ENCODE measurements at regions not wholly inside any gene's neighbourhood (a gene's known extent, or its start where the extent isn't known, plus 50 kb on each side); places are given as distances from the start of the nearest gene placed in this dataset.
"Not testable (repeated sequence)": the region's sequence is repeated elsewhere in the genome, so short reads cannot be mapped to it uniquely, and the experiment has no call there.

- WGBS (ENCODE audit: insufficient coverage), result no CpG with 5 or more reads among the region's 1 CpG
Measured at GRCh38 chr16:18092605-18093004, 243.9 kb downstream of the NPIPA8 start.

GRCh38 chr16:18080658-18081363, 255.7 kb downstream of the NPIPA8 start:
- H3K36me3 ChIP-seq (ENCODE audit: control insufficient read depth in 4 of 4, insufficient read depth in 4 of 4, low read length in 3 of 4); H3K27me3 ChIP-seq (replicated peaks in 2 of 5; ENCODE audit: control insufficient read depth in 4 of 5, insufficient read depth in 5 of 5, low read length in 4 of 5); H3K9me3 ChIP-seq (ENCODE audit: control extremely low read depth in 1 of 5, control insufficient read depth in 4 of 5, insufficient read depth in 2 of 5, low read depth in 1 of 5, low read length in 4 of 5); CTCF ChIA-PET; DNase-seq; H3K4me1 ChIP-seq (ENCODE audit: control extremely low read depth in 1 of 4, control insufficient read depth in 4 of 4, insufficient read depth in 4 of 4, low read length in 3 of 4); H3K27ac ChIP-seq (ENCODE audit: insufficient read depth in 1 of 2, low read depth in 1 of 2, low read length in 2 of 2, poor library complexity in 1 of 2, severe bottlenecking in 2 of 2); POLR2A ChIA-PET; H3K4me3 ChIP-seq (ENCODE audit: control insufficient read depth in 1 of 7, extremely low read depth in 1 of 7, insufficient read depth in 4 of 7, low read depth in 2 of 7, low read length in 6 of 7): not testable (repeated sequence)
- WGBS (ENCODE audit: insufficient coverage), result 100% methylated on average over 1 of the region's 2 CpGs

More at GRCh38 chr16:18092605-18093004, 243.9 kb downstream of the NPIPA8 start:
- DNase-seq; CTCF ChIA-PET; H3K27ac ChIP-seq (ENCODE audit: insufficient read depth in 1 of 2, low read depth in 1 of 2, low read length in 2 of 2, poor library complexity in 1 of 2, severe bottlenecking in 2 of 2); H3K9me3 ChIP-seq (ENCODE audit: control extremely low read depth in 1 of 5, control insufficient read depth in 4 of 5, insufficient read depth in 2 of 5, low read depth in 1 of 5, low read length in 4 of 5); H3K27me3 ChIP-seq (replicated peaks in 2 of 5; ENCODE audit: control insufficient read depth in 4 of 5, insufficient read depth in 5 of 5, low read length in 4 of 5); H3K4me1 ChIP-seq (ENCODE audit: control extremely low read depth in 1 of 4, control insufficient read depth in 4 of 4, insufficient read depth in 4 of 4, low read length in 3 of 4); H3K36me3 ChIP-seq (ENCODE audit: control insufficient read depth in 4 of 4, insufficient read depth in 4 of 4, low read length in 3 of 4); POLR2A ChIA-PET; H3K4me3 ChIP-seq (ENCODE audit: control insufficient read depth in 1 of 7, extremely low read depth in 1 of 7, insufficient read depth in 4 of 7, low read depth in 2 of 7, low read length in 6 of 7): not testable (repeated sequence)

- CTCF ChIA-PET; POLR2A ChIA-PET; H3K4me3 ChIP-seq (ENCODE audit: control insufficient read depth in 1 of 7, extremely low read depth in 1 of 7, insufficient read depth in 4 of 7, low read depth in 2 of 7, low read length in 6 of 7); H3K27ac ChIP-seq (ENCODE audit: insufficient read depth in 1 of 2, low read depth in 1 of 2, low read length in 2 of 2, poor library complexity in 1 of 2, severe bottlenecking in 2 of 2); H3K4me1 ChIP-seq (ENCODE audit: control extremely low read depth in 1 of 4, control insufficient read depth in 4 of 4, insufficient read depth in 4 of 4, low read length in 3 of 4); H3K9me3 ChIP-seq (ENCODE audit: control extremely low read depth in 1 of 5, control insufficient read depth in 4 of 5, insufficient read depth in 2 of 5, low read depth in 1 of 5, low read length in 4 of 5); H3K36me3 ChIP-seq (ENCODE audit: control insufficient read depth in 4 of 4, insufficient read depth in 4 of 4, low read length in 3 of 4); DNase-seq; H3K27me3 ChIP-seq (replicated peaks in 2 of 5; ENCODE audit: control insufficient read depth in 4 of 5, insufficient read depth in 5 of 5, low read length in 4 of 5): not testable (repeated sequence)
Measured at GRCh38 chr16:18077910-18078309, 258.6 kb downstream of the NPIPA8 start.

GRCh38 chr16:18072161-18072560, 264.4 kb downstream of the NPIPA8 start:
- Histone ChIP-seq H3K4me3 (ENCODE audit: control insufficient read depth in 1 of 7, extremely low read depth in 1 of 7, insufficient read depth in 4 of 7, low read depth in 2 of 7, low read length in 6 of 7) (no peak overlapping the region), H3K9me3 (ENCODE audit: control extremely low read depth in 1 of 5, control insufficient read depth in 4 of 5, insufficient read depth in 2 of 5, low read depth in 1 of 5, low read length in 4 of 5) (peaks cover 0 to 2% (median 0%) of the 10 kb centered on the region in 5 experiments), H3K4me1 (ENCODE audit: control extremely low read depth in 1 of 4, control insufficient read depth in 4 of 4, insufficient read depth in 4 of 4, low read length in 3 of 4) (no peaks in the 10 kb centered on the region), H3K27ac (ENCODE audit: insufficient read depth in 1 of 2, low read depth in 1 of 2, low read length in 2 of 2, poor library complexity in 1 of 2, severe bottlenecking in 2 of 2) (no peak overlapping the region), H3K36me3 (ENCODE audit: control insufficient read depth in 4 of 4, insufficient read depth in 4 of 4, low read length in 3 of 4) (no peaks in the 10 kb centered on the region), H3K27me3 (replicated peaks in 2 of 5; ENCODE audit: control insufficient read depth in 4 of 5, insufficient read depth in 5 of 5, low read length in 4 of 5) (no peaks in the 10 kb centered on the region)
- POLR2A ChIA-PET, result no interaction called here
- CTCF ChIA-PET, result no interaction called here
- no peak for DNase-seq
- no CpG with 5 or more reads among the region's 1 CpG for WGBS (ENCODE audit: insufficient coverage)

GRCh38 chr16:18069683-18070082, 266.9 kb downstream of the NPIPA8 start:
- POLR2A ChIA-PET, result no interaction called here
- Histone ChIP-seq H3K4me1 (ENCODE audit: control extremely low read depth in 1 of 4, control insufficient read depth in 4 of 4, insufficient read depth in 4 of 4, low read length in 3 of 4) (no peaks in the 10 kb centered on the region), H3K27me3 (replicated peaks in 2 of 5; ENCODE audit: control insufficient read depth in 4 of 5, insufficient read depth in 5 of 5, low read length in 4 of 5) (no peaks in the 10 kb centered on the region), H3K27ac (ENCODE audit: insufficient read depth in 1 of 2, low read depth in 1 of 2, low read length in 2 of 2, poor library complexity in 1 of 2, severe bottlenecking in 2 of 2) (no peak overlapping the region), H3K9me3 (ENCODE audit: control extremely low read depth in 1 of 5, control insufficient read depth in 4 of 5, insufficient read depth in 2 of 5, low read depth in 1 of 5, low read length in 4 of 5) (peaks cover 0 to 3% (median 0%) of the 10 kb centered on the region in 5 experiments), H3K4me3 (ENCODE audit: control insufficient read depth in 1 of 7, extremely low read depth in 1 of 7, insufficient read depth in 4 of 7, low read depth in 2 of 7, low read length in 6 of 7) (no peak overlapping the region), H3K36me3 (ENCODE audit: control insufficient read depth in 4 of 4, insufficient read depth in 4 of 4, low read length in 3 of 4) (no peaks in the 10 kb centered on the region)
- CTCF ChIA-PET, result no interaction called here
- no peak for DNase-seq

- Histone ChIP-seq H3K4me3 (ENCODE audit: control insufficient read depth in 1 of 7, extremely low read depth in 1 of 7, insufficient read depth in 4 of 7, low read depth in 2 of 7, low read length in 6 of 7) (no peak overlapping the region), H3K27me3 (replicated peaks in 2 of 5; ENCODE audit: control insufficient read depth in 4 of 5, insufficient read depth in 5 of 5, low read length in 4 of 5) (peaks cover 0 to 4% (median 0%) of the 10 kb centered on the region in 5 experiments), H3K9me3 (ENCODE audit: control extremely low read depth in 1 of 5, control insufficient read depth in 4 of 5, insufficient read depth in 2 of 5, low read depth in 1 of 5, low read length in 4 of 5) (peaks cover 0 to 3% (median 0%) of the 10 kb centered on the region in 5 experiments), H3K27ac (ENCODE audit: insufficient read depth in 1 of 2, low read depth in 1 of 2, low read length in 2 of 2, poor library complexity in 1 of 2, severe bottlenecking in 2 of 2) (no peak overlapping the region), H3K36me3 (ENCODE audit: control insufficient read depth in 4 of 4, insufficient read depth in 4 of 4, low read length in 3 of 4) (no peaks in the 10 kb centered on the region), H3K4me1 (ENCODE audit: control extremely low read depth in 1 of 4, control insufficient read depth in 4 of 4, insufficient read depth in 4 of 4, low read length in 3 of 4) (no peaks in the 10 kb centered on the region)
- DNase-seq, result no peak
- ChIA-PET CTCF (no interaction called here), POLR2A (no interaction called here)
Measured at GRCh38 chr16:18068477-18068876, 268.1 kb downstream of the NPIPA8 start.

GRCh38 chr16:18062713-18063112, 273.8 kb downstream of the NPIPA8 start:
- H3K4me3 ChIP-seq (ENCODE audit: control insufficient read depth in 1 of 7, extremely low read depth in 1 of 7, insufficient read depth in 4 of 7, low read depth in 2 of 7, low read length in 6 of 7), result no peak overlapping the region
- H3K27me3 ChIP-seq (replicated peaks in 2 of 5; ENCODE audit: control insufficient read depth in 4 of 5, insufficient read depth in 5 of 5, low read length in 4 of 5), result peaks cover 0 to 18% (median 4%) of the 10 kb centered on the region in 5 experiments
- DNase-seq, result no peak
- CTCF ChIA-PET, result interaction anchor here (0.8 kb wide), 1 partner anchor 10 kb away, joined by 3 read pairs; no protein-coding TSS in a partner anchor
- POLR2A ChIA-PET, result no interaction called here
- WGBS (ENCODE audit: insufficient coverage), result 36% methylated on average over 7 of the region's 9 CpGs
- no peak overlapping the region for H3K27ac ChIP-seq (ENCODE audit: insufficient read depth in 1 of 2, low read depth in 1 of 2, low read length in 2 of 2, poor library complexity in 1 of 2, severe bottlenecking in 2 of 2)
- no peaks in the 10 kb centered on the region for H3K36me3 ChIP-seq (ENCODE audit: control insufficient read depth in 4 of 4, insufficient read depth in 4 of 4, low read length in 3 of 4)
- peaks cover 0 to 1% (median 0%) of the 10 kb centered on the region in 5 experiments for H3K9me3 ChIP-seq (ENCODE audit: control extremely low read depth in 1 of 5, control insufficient read depth in 4 of 5, insufficient read depth in 2 of 5, low read depth in 1 of 5, low read length in 4 of 5)
- no peaks in the 10 kb centered on the region for H3K4me1 ChIP-seq (ENCODE audit: control extremely low read depth in 1 of 4, control insufficient read depth in 4 of 4, insufficient read depth in 4 of 4, low read length in 3 of 4)
